K562 (cell line): ENCODE measurements at regions not wholly inside any gene's neighbourhood (a gene's known extent, or its start where the extent isn't known, plus 50 kb on each side); places are given as distances from the start of the nearest gene placed in this dataset.

Experiments
- TF ChIP-seq, protein P1 (sequence below): fragments of 150-350 bp; IDR thresholded peaks from 2 replicates; pipeline ENCODE4 v1.6.1; 2014; ENCODE audit warnings: low read depth, mild to moderate bottlenecking, low read length, borderline replicate concordance
- TF ChIP-seq, protein P2 (sequence below), 2 experiments: fragments of 450-650 bp; conservative IDR thresholded peaks; 2 replicates each; pipeline ENCODE4 v1.6.1; 2017; ENCODE audit warnings: mild to moderate bottlenecking in 2 of 2, moderate library complexity in 2 of 2
- TF ChIP-seq, protein P3 (sequence below), 3 experiments: IDR thresholded peaks in 2 of 3; conservative IDR thresholded peaks in 1 of 3; 2 replicates each; pipeline ENCODE4 v1.5.1; 2011 to 2012; ENCODE audit warnings: low read length in 3 of 3, mild to moderate bottlenecking in 3 of 3, control low read depth in 2 of 3, improper control_type of control experiment in 1 of 3, inconsistent platforms in 1 of 3, low read depth in 1 of 3, mixed read lengths in 1 of 3, moderate library complexity in 1 of 3; ENCODE audit not compliant: insufficient read depth in 2 of 3
- TF ChIP-seq, protein P4 (sequence below): sonication (generic); formaldehyde crosslinking; IDR thresholded peaks from 2 replicates; pipeline ENCODE4 v1.9.0; 2022; ENCODE audit warnings: mild to moderate bottlenecking, missing genetic modification reagents

DNA sequence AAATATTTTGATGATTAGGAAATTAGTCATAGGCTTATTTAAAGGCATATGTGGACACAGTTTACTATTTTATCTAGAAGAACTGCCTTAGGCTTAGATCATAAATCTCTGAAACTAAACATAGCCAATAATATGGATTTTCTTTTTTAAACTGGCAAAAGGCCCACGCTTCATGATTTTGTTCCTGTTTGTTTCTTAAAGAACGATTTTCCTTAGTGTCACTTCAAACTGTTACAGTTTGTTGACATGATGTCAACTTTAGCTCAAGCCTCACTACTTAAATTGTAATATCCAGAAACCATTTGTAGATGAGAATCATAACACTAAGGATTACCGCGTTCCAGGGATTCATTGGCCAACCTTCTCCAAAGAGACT is 322.6 kb downstream of the HHIPL2 start:
- TF ChIP-seq, protein P1, sequence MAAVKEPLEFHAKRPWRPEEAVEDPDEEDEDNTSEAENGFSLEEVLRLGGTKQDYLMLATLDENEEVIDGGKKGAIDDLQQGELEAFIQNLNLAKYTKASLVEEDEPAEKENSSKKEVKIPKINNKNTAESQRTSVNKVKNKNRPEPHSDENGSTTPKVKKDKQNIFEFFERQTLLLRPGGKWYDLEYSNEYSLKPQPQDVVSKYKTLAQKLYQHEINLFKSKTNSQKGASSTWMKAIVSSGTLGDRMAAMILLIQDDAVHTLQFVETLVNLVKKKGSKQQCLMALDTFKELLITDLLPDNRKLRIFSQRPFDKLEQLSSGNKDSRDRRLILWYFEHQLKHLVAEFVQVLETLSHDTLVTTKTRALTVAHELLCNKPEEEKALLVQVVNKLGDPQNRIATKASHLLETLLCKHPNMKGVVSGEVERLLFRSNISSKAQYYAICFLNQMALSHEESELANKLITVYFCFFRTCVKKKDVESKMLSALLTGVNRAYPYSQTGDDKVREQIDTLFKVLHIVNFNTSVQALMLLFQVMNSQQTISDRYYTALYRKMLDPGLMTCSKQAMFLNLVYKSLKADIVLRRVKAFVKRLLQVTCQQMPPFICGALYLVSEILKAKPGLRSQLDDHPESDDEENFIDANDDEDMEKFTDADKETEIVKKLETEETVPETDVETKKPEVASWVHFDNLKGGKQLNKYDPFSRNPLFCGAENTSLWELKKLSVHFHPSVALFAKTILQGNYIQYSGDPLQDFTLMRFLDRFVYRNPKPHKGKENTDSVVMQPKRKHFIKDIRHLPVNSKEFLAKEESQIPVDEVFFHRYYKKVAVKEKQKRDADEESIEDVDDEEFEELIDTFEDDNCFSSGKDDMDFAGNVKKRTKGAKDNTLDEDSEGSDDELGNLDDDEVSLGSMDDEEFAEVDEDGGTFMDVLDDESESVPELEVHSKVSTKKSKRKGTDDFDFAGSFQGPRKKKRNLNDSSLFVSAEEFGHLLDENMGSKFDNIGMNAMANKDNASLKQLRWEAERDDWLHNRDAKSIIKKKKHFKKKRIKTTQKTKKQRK, result no peak
- TF ChIP-seq, protein P2, sequence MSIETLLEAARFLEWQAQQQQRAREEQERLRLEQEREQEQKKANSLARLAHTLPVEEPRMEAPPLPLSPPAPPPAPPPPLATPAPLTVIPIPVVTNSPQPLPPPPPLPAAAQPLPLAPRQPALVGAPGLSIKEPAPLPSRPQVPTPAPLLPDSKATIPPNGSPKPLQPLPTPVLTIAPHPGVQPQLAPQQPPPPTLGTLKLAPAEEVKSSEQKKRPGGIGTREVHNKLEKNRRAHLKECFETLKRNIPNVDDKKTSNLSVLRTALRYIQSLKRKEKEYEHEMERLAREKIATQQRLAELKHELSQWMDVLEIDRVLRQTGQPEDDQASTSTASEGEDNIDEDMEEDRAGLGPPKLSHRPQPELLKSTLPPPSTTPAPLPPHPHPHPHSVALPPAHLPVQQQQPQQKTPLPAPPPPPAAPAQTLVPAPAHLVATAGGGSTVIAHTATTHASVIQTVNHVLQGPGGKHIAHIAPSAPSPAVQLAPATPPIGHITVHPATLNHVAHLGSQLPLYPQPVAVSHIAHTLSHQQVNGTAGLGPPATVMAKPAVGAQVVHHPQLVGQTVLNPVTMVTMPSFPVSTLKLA (conservative IDR thresholded peaks at IDR 0.05), result no peak
- TF ChIP-seq, protein P3, sequence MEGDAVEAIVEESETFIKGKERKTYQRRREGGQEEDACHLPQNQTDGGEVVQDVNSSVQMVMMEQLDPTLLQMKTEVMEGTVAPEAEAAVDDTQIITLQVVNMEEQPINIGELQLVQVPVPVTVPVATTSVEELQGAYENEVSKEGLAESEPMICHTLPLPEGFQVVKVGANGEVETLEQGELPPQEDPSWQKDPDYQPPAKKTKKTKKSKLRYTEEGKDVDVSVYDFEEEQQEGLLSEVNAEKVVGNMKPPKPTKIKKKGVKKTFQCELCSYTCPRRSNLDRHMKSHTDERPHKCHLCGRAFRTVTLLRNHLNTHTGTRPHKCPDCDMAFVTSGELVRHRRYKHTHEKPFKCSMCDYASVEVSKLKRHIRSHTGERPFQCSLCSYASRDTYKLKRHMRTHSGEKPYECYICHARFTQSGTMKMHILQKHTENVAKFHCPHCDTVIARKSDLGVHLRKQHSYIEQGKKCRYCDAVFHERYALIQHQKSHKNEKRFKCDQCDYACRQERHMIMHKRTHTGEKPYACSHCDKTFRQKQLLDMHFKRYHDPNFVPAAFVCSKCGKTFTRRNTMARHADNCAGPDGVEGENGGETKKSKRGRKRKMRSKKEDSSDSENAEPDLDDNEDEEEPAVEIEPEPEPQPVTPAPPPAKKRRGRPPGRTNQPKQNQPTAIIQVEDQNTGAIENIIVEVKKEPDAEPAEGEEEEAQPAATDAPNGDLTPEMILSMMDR (IDR thresholded peaks at IDR 0.05 in 2 of 3, conservative IDR thresholded peaks at IDR 0.05 in 1 of 3; ENCODE audit: insufficient read depth in 2 of 3, low read depth in 1 of 3, low read length in 3 of 3), result no peak
- TF ChIP-seq, protein P4, sequence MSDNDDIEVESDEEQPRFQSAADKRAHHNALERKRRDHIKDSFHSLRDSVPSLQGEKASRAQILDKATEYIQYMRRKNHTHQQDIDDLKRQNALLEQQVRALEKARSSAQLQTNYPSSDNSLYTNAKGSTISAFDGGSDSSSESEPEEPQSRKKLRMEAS, result no peak
